NCI-H82 treated with DMSO at 0.1 percent for 48 hours (cell line): ENCODE measurements at regions not wholly inside any gene's neighbourhood (a gene's known extent, or its start where the extent isn't known, plus 50 kb on each side); places are given as distances from the start of the nearest gene placed in this dataset.
"Not testable (repeated sequence)": the region's sequence is repeated elsewhere in the genome, so short reads cannot be mapped to it uniquely, and the experiment has no call there.

Experiments used
- DNase-seq: peaks from one replicate; lab custom pipeline; 2025; ENCODE audit not compliant: unreplicated experiment; lab: John Stamatoyannopoulos, UW

GRCh38 chr18:14460364-14460763 lies 83.0 kb downstream of the POTEC start:
- DNase-seq: not testable (repeated sequence)

- DNase-seq: not testable (repeated sequence)
These were observed 83.6 kb downstream of the POTEC start for GRCh38 chr18:14459826-14460225.

- DNase-seq: not testable (repeated sequence)
These were observed 85.1 kb downstream of the POTEC start for GRCh38 chr18:14458009-14458945.

GRCh38 chr18:14450637-14451009 lies 92.8 kb downstream of the POTEC start:
- not testable (repeated sequence) for DNase-seq

- not testable (repeated sequence) for DNase-seq
These were observed 93.3 kb downstream of the POTEC start for GRCh38 chr18:14449995-14450636.

GRCh38 chr18:14449062-14449461 lies 94.3 kb downstream of the POTEC start:
- DNase-seq: not testable (repeated sequence)

- not testable (repeated sequence) for DNase-seq
These were observed 95.7 kb downstream of the POTEC start for GRCh38 chr18:14447715-14448114.

GRCh38 chr18:14435460-14435859 lies 107.9 kb downstream of the POTEC start:
- not testable (repeated sequence) for DNase-seq

GRCh38 chr18:14432371-14432770 lies 111.0 kb downstream of the POTEC start:
- not testable (repeated sequence) for DNase-seq

- peak; percentile 1 for DNase-seq
These were observed 112.3 kb downstream of the POTEC start for GRCh38 chr18:14431031-14431521.

- DNase-seq: not testable (repeated sequence)
These were observed 127.6 kb downstream of the POTEC start for GRCh38 chr18:14415806-14416205.

- not testable (repeated sequence) for DNase-seq
These were observed 128.0 kb downstream of the POTEC start for GRCh38 chr18:14415399-14415798.

GRCh38 chr18:14395533-14395932 lies 147.9 kb downstream of the POTEC start:
- DNase-seq: not testable (repeated sequence)

- not testable (repeated sequence) for DNase-seq
These were observed 149.8 kb downstream of the POTEC start for GRCh38 chr18:14393563-14394103.

- not testable (repeated sequence) for DNase-seq
These were observed 150.8 kb downstream of the POTEC start for GRCh38 chr18:14392604-14393003.

- DNase-seq: not testable (repeated sequence)
These were observed 158.4 kb downstream of the POTEC start for GRCh38 chr18:14384961-14385360.

GRCh38 chr18:14382666-14383065 lies 160.7 kb downstream of the POTEC start:
- not testable (repeated sequence) for DNase-seq

GRCh38 chr18:14379489-14379888 lies 163.9 kb downstream of the POTEC start:
- not testable (repeated sequence) for DNase-seq

- not testable (repeated sequence) for DNase-seq
These were observed 165.0 kb downstream of the POTEC start for GRCh38 chr18:14378376-14378775.

- not testable (repeated sequence) for DNase-seq
These were observed 182.1 kb downstream of the POTEC start for GRCh38 chr18:14361346-14361745.

GRCh38 chr18:14357553-14358297 lies 185.7 kb downstream of the POTEC start:
- not testable (repeated sequence) for DNase-seq
